NCI-H526 treated with DMSO at 0.1 percent for 48 hours (cell line): ENCODE measurements at regions not wholly inside any gene's neighbourhood (a gene's known extent, or its start where the extent isn't known, plus 50 kb on each side); places are given as distances from the start of the nearest gene placed in this dataset.
"Not testable (repeated sequence)": the region's sequence is repeated elsewhere in the genome, so short reads cannot be mapped to it uniquely, and the experiment has no call there.

ENCODE experiments used
- DNase-seq: peaks from one replicate; lab custom pipeline; 2025; lab: John Stamatoyannopoulos, UW

- DNase-seq: no peak
Observed at GRCh38 chr6:84353459-84354423, 126.3 kb upstream of the CEP162 start.

- DNase-seq: no peak
Observed at GRCh38 chr6:84350397-84350796, 123.0 kb upstream of the CEP162 start.

GRCh38 chr6:84349542-84349941 lies 122.1 kb upstream of the CEP162 start:
- DNase-seq: no peak

GRCh38 chr6:84348801-84349200 lies 121.4 kb upstream of the CEP162 start:
- DNase-seq: no peak

GRCh38 chr6:84346372-84346771 lies 118.9 kb upstream of the CEP162 start:
- no peak for DNase-seq

- no peak for DNase-seq
Observed at GRCh38 chr6:84344005-84344404, 116.6 kb upstream of the CEP162 start.

- DNase-seq: no peak
Observed at GRCh38 chr6:84340422-84340821, 113.0 kb upstream of the CEP162 start.

GRCh38 chr6:84333842-84334241 lies 106.4 kb upstream of the CEP162 start:
- no peak for DNase-seq

- DNase-seq: no peak
Observed at GRCh38 chr6:84332139-84333034, 104.9 kb upstream of the CEP162 start.

- no peak for DNase-seq
Observed at GRCh38 chr6:84330325-84330724, 102.9 kb upstream of the CEP162 start.

- no peak for DNase-seq
Observed at GRCh38 chr6:84329516-84329915, 102.1 kb upstream of the CEP162 start.

GRCh38 chr6:84329077-84329476 lies 101.6 kb upstream of the CEP162 start:
- no peak for DNase-seq

GRCh38 chr6:84317463-84317862 lies 90.0 kb upstream of the CEP162 start:
- DNase-seq: no peak

- no peak for DNase-seq
Observed at GRCh38 chr6:84314377-84314898, 87.0 kb upstream of the CEP162 start.

GRCh38 chr6:84309336-84309735 lies 81.9 kb upstream of the CEP162 start:
- DNase-seq: no peak

GRCh38 chr6:84304881-84305280 lies 77.4 kb upstream of the CEP162 start:
- DNase-seq: no peak

- DNase-seq: not testable (repeated sequence)
Observed at GRCh38 chr6:84291033-84291432, 63.6 kb upstream of the CEP162 start.

- no peak for DNase-seq
Observed at GRCh38 chr6:84284428-84285049, 57.1 kb upstream of the CEP162 start.

- no peak for DNase-seq
Observed at GRCh38 chr6:84282550-84282949, 55.1 kb upstream of the CEP162 start.

GRCh38 chr6:84280639-84281038 lies 53.2 kb upstream of the CEP162 start:
- no peak for DNase-seq

GRCh38 chr6:84280030-84280429 lies 52.6 kb upstream of the CEP162 start:
- DNase-seq: no peak
